ENCODE measurements at regions not wholly inside any gene's neighbourhood (a gene's known extent, or its start where the extent isn't known, plus 50 kb on each side); places are given as distances from the start of the nearest gene placed in this dataset.
"Not testable (repeated sequence)": the region's sequence is repeated elsewhere in the genome, so short reads cannot be mapped to it uniquely, and the experiment has no call there.

DNA sequence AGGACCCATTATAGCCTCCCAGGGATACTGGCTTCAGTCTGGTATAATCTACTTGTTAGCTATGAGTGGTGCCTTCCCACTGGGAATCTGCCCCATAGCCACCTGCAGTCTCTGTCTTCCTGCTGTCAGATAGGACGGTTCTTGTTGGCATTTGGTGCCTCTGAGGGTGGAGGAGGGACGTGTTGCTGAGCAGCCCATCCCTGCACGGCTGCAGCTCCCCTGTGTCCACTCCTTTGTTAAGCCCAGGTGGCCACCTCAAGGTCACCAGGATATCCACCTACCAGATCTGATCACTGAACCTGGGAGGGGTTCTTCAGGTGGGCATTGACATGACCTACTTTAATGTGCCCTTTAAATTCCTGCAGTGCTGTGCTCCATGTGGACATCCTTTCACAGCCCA is 1714.2 kb downstream of the SPATA31A7 start:
- TF ChIP-seq, protein P1, sequence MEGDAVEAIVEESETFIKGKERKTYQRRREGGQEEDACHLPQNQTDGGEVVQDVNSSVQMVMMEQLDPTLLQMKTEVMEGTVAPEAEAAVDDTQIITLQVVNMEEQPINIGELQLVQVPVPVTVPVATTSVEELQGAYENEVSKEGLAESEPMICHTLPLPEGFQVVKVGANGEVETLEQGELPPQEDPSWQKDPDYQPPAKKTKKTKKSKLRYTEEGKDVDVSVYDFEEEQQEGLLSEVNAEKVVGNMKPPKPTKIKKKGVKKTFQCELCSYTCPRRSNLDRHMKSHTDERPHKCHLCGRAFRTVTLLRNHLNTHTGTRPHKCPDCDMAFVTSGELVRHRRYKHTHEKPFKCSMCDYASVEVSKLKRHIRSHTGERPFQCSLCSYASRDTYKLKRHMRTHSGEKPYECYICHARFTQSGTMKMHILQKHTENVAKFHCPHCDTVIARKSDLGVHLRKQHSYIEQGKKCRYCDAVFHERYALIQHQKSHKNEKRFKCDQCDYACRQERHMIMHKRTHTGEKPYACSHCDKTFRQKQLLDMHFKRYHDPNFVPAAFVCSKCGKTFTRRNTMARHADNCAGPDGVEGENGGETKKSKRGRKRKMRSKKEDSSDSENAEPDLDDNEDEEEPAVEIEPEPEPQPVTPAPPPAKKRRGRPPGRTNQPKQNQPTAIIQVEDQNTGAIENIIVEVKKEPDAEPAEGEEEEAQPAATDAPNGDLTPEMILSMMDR (IDR thresholded peaks at IDR 0.05), result not testable (repeated sequence)
- not testable (repeated sequence) for TF ChIP-seq POLR2A (IDR thresholded peaks at IDR 0.05)
